Adrenal gland (tissue), 9 donors: ENCODE measurements at regions not wholly inside any gene's neighbourhood (a gene's known extent, or its start where the extent isn't known, plus 50 kb on each side); places are given as distances from the start of the nearest gene placed in this dataset.

Source experiments
- DNase-seq, 7 donors: peaks; one replicate each; pipeline ENCODE4 v3.0.0-alpha.2; 2019 to 2020
- H3K27ac ChIP-seq, 5 donors: fragments of 200-600 bp; sonication (generic) in 4 of 5; 1 replicate in 3 of 5; 2 replicates in 2 of 5; pipeline versions ENCODE4 v1.5.1 to v1.8.0; 2016 to 2020; ENCODE audit warnings: mild to moderate bottlenecking in 1 of 5
- H3K27me3 ChIP-seq: fragments of 200-600 bp; 2 replicates; pipeline ENCODE4 v1.8.0; 2021
- H3K36me3 ChIP-seq, 2 donors: fragments of 200-600 bp; replicated peaks in 1 of 2; 1 replicate in 1 of 2; 2 replicates in 1 of 2; pipeline versions ENCODE4 v1.5.1 to v1.8.0; 2018 to 2022
- H3K4me1 ChIP-seq, 2 donors: fragments of 200-600 bp; replicated peaks in 1 of 2; 1 replicate in 1 of 2; 2 replicates in 1 of 2; pipeline versions ENCODE4 v1.5.1 to v1.8.0; 2018 to 2021
- H3K4me3 ChIP-seq, 4 donors: fragments of 200-600 bp; sonication (generic) in 3 of 4; one replicate each; pipeline ENCODE4 v1.5.1; 2016 to 2018
- H3K9me3 ChIP-seq, 3 donors: fragments of 200-600 bp; sonication (generic) in 1 of 3; replicated peaks in 1 of 3; 1 replicate in 2 of 3; 2 replicates in 1 of 3; pipeline versions ENCODE4 v1.5.1 to v1.8.0; 2016 to 2021
- CTCF ChIP-seq, 6 experiments: fragments of 450-650 bp in 4 of 6; fragments of 200-600 bp in 2 of 6; sonication (generic) in 1 of 6; IDR thresholded peaks; 1 replicate in 5 of 6; 2 replicates in 1 of 6; pipeline versions ENCODE4 v1.5.1 to v1.8.0; 2016 to 2021; ENCODE audit warnings: antibody characterized with exemption in 6 of 6, mild to moderate bottlenecking in 2 of 6, moderate library complexity in 1 of 6
- POLR2A ChIP-seq, 2 donors: fragments of 450-650 bp; IDR thresholded peaks; one replicate each; pipeline ENCODE4 v1.6.1; 2017; ENCODE audit warnings: antibody characterized with exemption in 2 of 2, mild to moderate bottlenecking in 2 of 2, moderate library complexity in 1 of 2
- WGBS, 4 donors: extraction: QIAGEN DNeasy Blood & Tissue Kit in 2 of 4; methylation state at CpG; one replicate each; pipeline versions ENCODE4 v1.1.5 to v1.1.7; 2013 to 2017; 5-methylcytosine and 5-hydroxymethylcytosine counted together
- intact Hi-C, 2 donors: fragments of 100-400 bp; cut with DNase I; formaldehyde crosslinking; loops; one replicate each; pipeline versions ENCODE4 v1.14.1 to v1.15.0; 2022 to 2023
- donor health status: healthy with polysubstance abuse.
- donor health status: Bipolar disorder and iron deficiency.
- donor health status: DM: yes; HTN: yes; CAD: no.
- donor health status: DM: no; HTN: no; CAD: no.
- donor health status: DM: no; HTN: no; CAD: no.

GRCh38 chr18:37680911-37681310 lies 115.3 kb upstream of the CELF4 start:
- Histone ChIP-seq H3K27ac (no peak overlapping the region), H3K4me3 (no peak overlapping the region), H3K4me1 (no peaks in the 10 kb centered on the region), H3K36me3 (no peaks in the 10 kb centered on the region), H3K9me3 (no peaks in the 10 kb centered on the region), H3K27me3 (no peaks in the 10 kb centered on the region)
- intact Hi-C loops, result no loop called here
- WGBS, 4 donors, result 34 to 48% (median 41%) methylated on average over 3 of the region's 3 CpGs
- DNase-seq, result no peak
- no peak for TF ChIP-seq POLR2A (IDR thresholded peaks at IDR 0.05)
- no peak for TF ChIP-seq CTCF (IDR thresholded peaks at IDR 0.05)

GRCh38 chr18:37676276-37676675 lies 110.7 kb upstream of the CELF4 start:
- no peak for TF ChIP-seq CTCF (IDR thresholded peaks at IDR 0.05)
- TF ChIP-seq POLR2A (IDR thresholded peaks at IDR 0.05), result no peak
- WGBS, 4 donors, result 73 to 93% (median 78%) methylated on average over 1 of the region's 1 CpG
- Histone ChIP-seq H3K27me3 (no peaks in the 10 kb centered on the region), H3K36me3 (no peaks in the 10 kb centered on the region), H3K9me3 (no peaks in the 10 kb centered on the region), H3K4me3 (no peak overlapping the region), H3K4me1 (no peaks in the 10 kb centered on the region), H3K27ac (no peak overlapping the region)
- no peak for DNase-seq
- intact Hi-C loops, result no loop called here

- Histone ChIP-seq H3K27ac (no peak overlapping the region), H3K4me3 (no peak overlapping the region), H3K36me3 (no peaks in the 10 kb centered on the region), H3K4me1 (no peaks in the 10 kb centered on the region), H3K9me3 (no peaks in the 10 kb centered on the region), H3K27me3 (no peaks in the 10 kb centered on the region)
- WGBS, 4 donors, result 68 to 73% (median 71%) methylated on average over 1 of the region's 1 CpG
- no peak for TF ChIP-seq CTCF (IDR thresholded peaks at IDR 0.05)
- TF ChIP-seq POLR2A (IDR thresholded peaks at IDR 0.05), result no peak
- no peak for DNase-seq
- intact Hi-C loops, result no loop called here
Observed at GRCh38 chr18:37675699-37676098, 110.1 kb upstream of the CELF4 start.

GRCh38 chr18:37674570-37674969 lies 109.0 kb upstream of the CELF4 start:
- H3K27ac ChIP-seq, result no peak overlapping the region
- H3K4me1 ChIP-seq, result no peaks in the 10 kb centered on the region
- no peaks in the 10 kb centered on the region for H3K36me3 ChIP-seq
- no peak for DNase-seq
- TF ChIP-seq POLR2A (IDR thresholded peaks at IDR 0.05) (no peak), CTCF (IDR thresholded peaks at IDR 0.05) (no peak)
- 65 to 86% (median 71%) methylated on average over 4 of the region's 4 CpGs for WGBS, 4 donors
- intact Hi-C loops, result no loop called here
- no peaks in the 10 kb centered on the region for H3K27me3 ChIP-seq
- H3K4me3 ChIP-seq, result no peak overlapping the region
- no peaks in the 10 kb centered on the region for H3K9me3 ChIP-seq
